ENCODE measurements at regions not wholly inside any gene's neighbourhood (a gene's known extent, or its start where the extent isn't known, plus 50 kb on each side); places are given as distances from the start of the nearest gene placed in this dataset.

GRCh38 chr2:236946871-236947270, 138.8 kb upstream of the COPS8 start:
- Histone ChIP-seq H3K9me1 (ENCODE audit: control insufficient read depth, insufficient read depth, low read length) (no peaks in the 10 kb centered on the region), H2AFZ (ENCODE audit: low read depth, low read length) (no peak overlapping the region), H3K27me3 (ENCODE audit: control insufficient read depth in 2 of 2, insufficient read depth in 2 of 2, low read length in 2 of 2) (no peaks in the 10 kb centered on the region), H3K27ac (ENCODE audit: extremely low read depth, low read depth, low read length) (no peak overlapping the region), H3K9me3 (replicated peaks; ENCODE audit: control insufficient read depth, insufficient read depth, low read depth, low read length) (no peaks in the 10 kb centered on the region), H3K36me3 (ENCODE audit: control insufficient read depth, insufficient read depth, low read length) (no peaks in the 10 kb centered on the region), H3K9ac (ENCODE audit: insufficient read depth in 1 of 2, low read depth in 2 of 2, low read length in 2 of 2) (no peak overlapping the region), H3K4me2 (ENCODE audit: insufficient read depth, low read length) (no peak overlapping the region), H3K79me2 (ENCODE audit: control insufficient read depth, insufficient read depth, low read length) (no peaks in the 10 kb centered on the region), H4K20me1 (replicated peaks; ENCODE audit: control insufficient read depth, insufficient read depth, low read length) (no peaks in the 10 kb centered on the region), H3K4me1 (replicated peaks in 1 of 2; ENCODE audit: control insufficient read depth in 2 of 2, insufficient read depth in 2 of 2, low read length in 2 of 2) (no peaks in the 10 kb centered on the region), H3K4me3 (no peak overlapping the region)
- ATAC-seq: no peak
- ChIA-PET POLR2A (interaction anchor here (0.6 kb wide), 1 partner anchor 571 kb away, joined by 3 read pairs; no protein-coding TSS in a partner anchor), CTCF (ENCODE audit: low intra/inter-chr PET ratio) (no interaction called here)
- no peak for FAIRE-seq
- intact Hi-C loops (cut with micrococcal nuclease) (no loop called here), in situ Hi-C loops (cut with MboI) (no loop called here)
- no peak for DNase-seq (ENCODE audit: extremely low read depth in 1 of 4, low spot score in 3 of 4)
- BruUV-seq (replicated peaks): no TSS peak
- WGBS (ENCODE audit: insufficient coverage, low coverage, missing lambda C conversion rate): 7% methylated on average over 3 of the region's 4 CpGs
- TF ChIP-seq SFPQ (IDR thresholded peaks at IDR 0.05; ENCODE audit: low read depth, low read length) (no peak), POLR2AphosphoS2 (IDR thresholded peaks at IDR 0.05; ENCODE audit: low read length) (no peak), GATA2 (CRISPR knock-in tag; IDR thresholded peaks at IDR 0.05) (no peak), ZNF24 (IDR thresholded peaks at IDR 0.05) (no peak), ZEB2 (IDR thresholded peaks at IDR 0.05) (no peak), FIP1L1 (IDR thresholded peaks at IDR 0.05; ENCODE audit: low read depth, low read length, poor library complexity, severe bottlenecking) (no peak), ZNF449 (CRISPR knock-in tag; IDR thresholded peaks at IDR 0.05) (no peak), XRCC4 (IDR thresholded peaks at IDR 0.05; ENCODE audit: extremely low read depth, insufficient read depth, insufficient read length) (no peak), ZNF76 (CRISPR knock-in tag; IDR thresholded peaks at IDR 0.05; ENCODE audit: borderline replicate concordance) (no peak), CCAR2 (IDR thresholded peaks at IDR 0.05; ENCODE audit: low read depth, low read length) (no peak), PHF21A (IDR thresholded peaks at IDR 0.05; ENCODE audit: borderline replicate concordance, low read depth) (no peak), KLF13 (tag; IDR thresholded peaks at IDR 0.05; ENCODE audit: borderline replicate concordance, low read depth) (no peak), PHTF2 (CRISPR knock-in tag; IDR thresholded peaks at IDR 0.05) (no peak)
- TF ChIP-seq, protein P1, sequence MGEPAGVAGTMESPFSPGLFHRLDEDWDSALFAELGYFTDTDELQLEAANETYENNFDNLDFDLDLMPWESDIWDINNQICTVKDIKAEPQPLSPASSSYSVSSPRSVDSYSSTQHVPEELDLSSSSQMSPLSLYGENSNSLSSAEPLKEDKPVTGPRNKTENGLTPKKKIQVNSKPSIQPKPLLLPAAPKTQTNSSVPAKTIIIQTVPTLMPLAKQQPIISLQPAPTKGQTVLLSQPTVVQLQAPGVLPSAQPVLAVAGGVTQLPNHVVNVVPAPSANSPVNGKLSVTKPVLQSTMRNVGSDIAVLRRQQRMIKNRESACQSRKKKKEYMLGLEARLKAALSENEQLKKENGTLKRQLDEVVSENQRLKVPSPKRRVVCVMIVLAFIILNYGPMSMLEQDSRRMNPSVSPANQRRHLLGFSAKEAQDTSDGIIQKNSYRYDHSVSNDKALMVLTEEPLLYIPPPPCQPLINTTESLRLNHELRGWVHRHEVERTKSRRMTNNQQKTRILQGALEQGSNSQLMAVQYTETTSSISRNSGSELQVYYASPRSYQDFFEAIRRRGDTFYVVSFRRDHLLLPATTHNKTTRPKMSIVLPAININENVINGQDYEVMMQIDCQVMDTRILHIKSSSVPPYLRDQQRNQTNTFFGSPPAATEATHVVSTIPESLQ (CRISPR knock-in tag; IDR thresholded peaks at IDR 0.05): no peak

Measured in K562 (cell line).